Urothelium cell line (cell line): ENCODE measurements at regions not wholly inside any gene's neighbourhood (a gene's known extent, or its start where the extent isn't known, plus 50 kb on each side); places are given as distances from the start of the nearest gene placed in this dataset.
"Not testable (repeated sequence)": the region's sequence is repeated elsewhere in the genome, so short reads cannot be mapped to it uniquely, and the experiment has no call there.

Source experiments
- DNase-seq: peaks from one replicate; pipeline ENCODE4 v3.0.0; 2011; ENCODE audit warnings: low spot score, mixed read lengths
- FAIRE-seq: peaks from 2 replicates; lab custom pipeline; 2011; peaks lifted over from hg19 to GRCh38; lab: Jason Lieb, UNC

DNA sequence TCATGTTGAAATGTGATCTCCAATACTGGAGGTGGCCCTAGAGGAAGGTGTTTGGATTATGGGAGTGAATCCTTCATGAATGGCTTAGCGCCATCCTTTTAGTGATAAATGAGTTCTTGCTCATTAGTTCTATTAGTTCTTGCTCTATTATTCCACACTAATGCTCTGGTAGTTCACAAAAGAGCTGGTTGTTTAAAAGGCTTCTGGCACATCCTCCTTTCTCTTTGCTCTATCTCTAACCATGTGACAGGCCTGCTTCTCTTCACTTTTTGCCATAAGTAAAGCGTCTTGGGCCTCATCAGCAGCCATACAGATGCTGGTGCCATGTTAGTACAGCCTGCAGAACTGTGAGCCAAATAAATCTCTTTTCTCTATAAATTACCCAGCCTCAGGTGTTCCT is 469.9 kb downstream of the GUCY1A2 start:
- DNase-seq: no peak
- FAIRE-seq: no peak

DNA sequence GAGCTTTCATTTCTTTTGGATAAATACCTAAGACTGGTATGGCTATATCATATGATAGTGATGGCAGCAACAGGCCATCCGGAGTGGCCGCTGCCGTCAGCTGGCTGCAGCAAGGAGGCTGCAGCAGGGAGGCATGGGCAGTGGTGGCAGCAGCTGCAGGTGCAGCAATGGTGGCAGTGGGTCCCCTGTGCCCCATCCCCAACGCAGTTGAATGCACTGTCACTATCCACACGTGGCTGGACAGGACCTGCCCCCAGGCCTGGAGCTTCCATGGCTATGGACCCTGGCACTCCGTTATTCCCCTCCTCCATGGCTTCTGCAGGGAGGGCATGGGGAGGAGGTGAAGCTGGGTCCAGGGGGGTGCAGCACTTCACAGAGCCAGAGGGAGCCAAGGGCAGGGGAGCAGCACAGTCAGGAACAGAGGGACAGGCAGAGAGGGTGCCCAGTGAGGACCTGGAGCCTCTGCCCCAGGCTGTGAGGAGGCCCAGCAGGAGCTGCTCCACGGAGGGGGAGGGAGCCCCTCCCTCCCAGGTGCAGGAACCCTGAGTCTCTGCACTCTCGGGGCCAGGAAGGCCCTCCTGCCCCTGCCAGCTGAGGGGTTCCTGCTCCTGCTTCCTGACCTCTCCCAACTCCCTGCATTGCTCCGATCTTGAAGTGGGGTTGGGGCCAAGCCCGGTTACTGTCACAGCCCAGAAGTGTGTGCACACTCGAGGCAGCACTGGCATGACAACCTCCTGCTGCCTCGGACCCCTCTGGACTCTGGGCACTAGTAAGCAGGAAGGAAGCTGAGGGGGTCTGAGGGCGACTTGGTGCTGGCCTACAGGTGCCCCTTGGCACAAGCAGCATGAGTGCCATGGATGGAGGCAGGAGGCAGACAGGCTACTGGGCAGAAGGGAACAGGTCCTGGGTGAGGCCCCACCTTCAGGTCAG is 466.3 kb downstream of the GUCY1A2 start:
- DNase-seq (no peak), FAIRE-seq (no peak)

DNA sequence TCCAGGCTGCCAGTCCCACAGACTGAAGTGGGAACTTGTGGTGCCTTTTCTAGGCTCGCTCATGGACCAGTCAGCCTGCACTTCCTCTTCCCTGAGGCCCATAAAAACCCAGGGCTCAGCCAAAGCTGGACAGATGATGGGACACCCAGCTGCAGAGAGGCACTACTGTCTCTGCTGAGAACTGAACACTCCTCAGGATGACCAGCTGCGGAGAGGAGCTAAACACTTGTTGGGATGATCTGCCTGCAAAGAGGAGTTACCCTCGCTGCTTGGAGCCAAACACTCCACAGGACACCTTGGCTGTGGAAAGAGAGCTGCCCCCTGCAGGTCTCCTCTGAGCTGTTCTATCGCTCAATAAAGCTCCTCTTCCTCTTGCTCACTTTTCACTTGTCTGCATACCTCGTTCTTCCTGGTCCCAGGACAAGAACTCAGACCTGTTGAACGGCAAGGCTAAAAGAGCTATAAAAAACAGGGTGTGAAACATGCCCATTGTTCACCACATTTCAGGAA is 465.5 kb downstream of the GUCY1A2 start:
- DNase-seq (no peak), FAIRE-seq (no peak)

DNA sequence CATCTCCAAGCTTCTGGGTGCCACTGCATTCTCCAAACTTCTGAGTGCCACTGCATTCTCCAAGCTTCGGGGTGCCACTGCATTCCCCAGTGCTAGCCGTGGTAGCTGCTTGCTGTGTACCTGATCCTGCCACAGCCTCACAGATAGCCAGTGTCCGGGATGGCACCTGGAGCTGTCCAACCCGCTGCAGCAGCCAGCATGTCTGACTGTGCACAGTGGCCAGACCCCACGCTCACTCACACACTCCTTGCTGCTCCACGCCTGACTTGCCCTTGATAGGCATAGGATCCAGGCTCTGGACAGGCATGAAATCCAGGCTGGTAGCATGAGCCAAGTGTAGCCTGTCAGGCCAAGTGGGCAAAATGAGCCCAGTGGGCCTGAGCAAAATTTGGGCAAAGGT is 465.0 kb downstream of the GUCY1A2 start:
- DNase-seq (no peak), FAIRE-seq (no peak)

DNA sequence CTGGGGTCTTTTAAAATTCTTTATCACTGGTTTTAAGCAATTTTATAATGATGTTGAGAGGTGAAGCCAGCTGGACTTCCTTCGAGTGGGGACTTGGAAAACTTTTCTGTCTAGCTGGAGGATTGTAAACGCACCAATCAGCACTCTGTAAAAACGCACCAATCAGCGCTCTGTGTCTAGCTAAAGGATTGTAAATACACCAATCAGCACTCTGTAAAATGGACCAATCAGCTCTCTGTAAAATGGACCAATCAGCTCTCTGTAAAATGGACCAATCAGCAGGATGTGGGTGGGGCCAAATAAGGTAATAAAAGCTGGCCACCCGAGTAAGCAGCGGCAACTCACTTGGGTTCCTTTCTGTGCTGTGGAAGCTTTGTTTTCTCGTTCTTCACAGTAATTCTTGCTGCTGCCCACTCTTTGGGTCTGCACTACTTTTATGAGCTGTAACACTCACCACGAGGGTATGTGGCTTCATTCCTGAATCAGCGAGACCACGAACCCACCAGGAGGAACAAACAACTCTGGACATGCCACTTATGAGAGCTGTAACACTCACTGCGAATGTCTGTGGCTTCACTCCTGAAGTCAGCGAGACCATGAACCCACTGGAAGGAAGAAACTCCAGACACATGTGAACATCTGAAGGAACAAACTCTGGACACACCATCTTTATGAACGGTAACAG is 462.6 kb downstream of the GUCY1A2 start:
- DNase-seq, FAIRE-seq: not testable (repeated sequence)

DNA sequence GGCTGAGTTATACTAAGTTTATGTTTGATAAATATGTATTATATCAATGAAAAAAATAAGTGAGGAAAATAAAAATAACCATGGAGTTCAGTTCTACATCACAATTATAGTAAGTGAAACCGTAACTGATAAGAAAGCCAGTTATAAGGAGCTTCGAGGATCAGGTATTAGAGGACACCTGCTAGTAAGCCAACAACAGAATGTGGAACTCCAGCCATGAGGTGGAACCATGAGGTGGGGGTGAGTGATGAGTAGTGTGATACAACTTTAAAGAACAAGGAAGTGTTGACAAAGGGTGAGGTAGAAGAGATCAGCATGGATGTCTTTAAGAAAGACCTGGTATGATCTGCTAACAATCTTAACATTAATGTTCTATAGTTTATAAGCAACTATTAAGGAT is 452.9 kb downstream of the GUCY1A2 start:
- no peak for FAIRE-seq
- DNase-seq: no peak

DNA sequence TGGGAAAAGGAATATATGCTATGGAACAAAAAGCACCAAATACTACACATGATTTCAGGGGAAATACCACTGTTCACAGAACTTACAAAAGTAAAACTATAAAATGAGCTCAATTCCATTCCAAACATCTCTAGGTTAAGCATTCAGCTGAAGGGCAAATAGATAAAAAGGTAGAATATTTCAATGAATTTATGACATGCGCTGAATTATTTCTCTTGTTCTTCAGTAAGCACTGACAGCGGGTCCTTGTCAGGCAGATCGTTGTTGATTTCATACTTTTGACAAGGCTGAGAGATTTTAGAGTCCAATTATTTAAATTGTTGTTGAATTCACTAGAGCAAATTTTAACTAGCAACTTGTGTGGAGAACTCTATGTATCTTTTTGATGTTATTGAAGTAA is 449.6 kb downstream of the GUCY1A2 start:
- DNase-seq: no peak
- no peak for FAIRE-seq

DNA sequence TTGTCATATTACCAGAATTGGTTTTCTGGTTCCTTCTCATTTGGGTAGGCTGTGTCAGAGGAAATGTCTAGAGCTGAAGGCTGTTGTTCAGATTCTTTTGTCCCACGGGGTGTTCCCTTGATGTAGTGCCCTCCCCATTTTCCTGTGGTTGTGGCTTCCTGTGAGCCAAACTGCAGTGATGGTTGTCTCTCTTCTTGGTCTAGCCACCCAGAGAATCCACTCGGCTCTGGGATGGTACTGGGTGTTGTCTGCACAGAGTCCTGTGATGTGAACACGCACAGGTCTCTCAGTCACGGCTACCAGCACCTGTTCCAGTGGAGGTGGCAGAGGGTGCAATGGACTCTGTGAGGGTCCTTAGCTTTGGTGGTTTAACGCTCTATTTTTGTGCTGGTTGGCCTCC is 440.9 kb downstream of the GUCY1A2 start:
- not testable (repeated sequence) for DNase-seq, FAIRE-seq

DNA sequence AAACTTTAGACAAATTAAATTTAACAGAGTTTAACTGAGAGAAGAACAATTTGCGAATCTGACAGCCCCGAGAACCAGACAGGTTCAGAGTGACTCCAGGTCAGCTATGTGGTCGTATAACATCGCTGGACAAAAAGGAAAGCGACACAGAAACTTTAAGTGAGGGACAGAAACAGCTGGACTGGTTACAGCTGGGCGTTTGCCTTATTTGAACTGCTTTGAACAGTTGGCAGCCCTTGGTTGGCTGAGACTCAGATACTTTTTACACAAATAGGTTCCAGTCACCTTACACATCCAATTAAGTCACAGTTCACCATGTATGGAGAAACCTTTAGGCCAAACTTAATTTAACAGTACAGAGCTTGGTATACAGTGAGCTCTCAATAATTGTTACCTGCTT is 436.9 kb downstream of the GUCY1A2 start:
- FAIRE-seq (no peak), DNase-seq (no peak)

DNA sequence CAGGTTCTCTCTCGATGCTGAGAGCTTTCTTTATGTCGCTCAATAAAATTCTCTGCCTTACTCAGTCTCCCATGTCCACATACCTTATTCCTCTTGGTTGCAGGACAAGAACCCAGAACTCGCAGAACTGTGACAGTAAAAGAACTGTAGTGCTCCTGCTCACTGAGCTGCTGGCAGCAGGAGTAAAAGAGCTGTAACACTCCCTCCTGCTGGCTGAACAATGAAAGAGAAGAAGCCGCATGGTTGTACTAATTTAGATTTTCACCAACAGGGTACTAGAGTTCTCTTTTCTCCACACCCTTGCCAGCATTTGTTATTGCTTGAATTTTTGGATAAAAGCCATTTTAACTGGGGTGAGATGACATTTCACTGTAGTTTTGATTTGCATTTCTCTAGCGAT is 433.2 kb downstream of the GUCY1A2 start:
- FAIRE-seq (no peak), DNase-seq (peak; percentile 14)

DNA sequence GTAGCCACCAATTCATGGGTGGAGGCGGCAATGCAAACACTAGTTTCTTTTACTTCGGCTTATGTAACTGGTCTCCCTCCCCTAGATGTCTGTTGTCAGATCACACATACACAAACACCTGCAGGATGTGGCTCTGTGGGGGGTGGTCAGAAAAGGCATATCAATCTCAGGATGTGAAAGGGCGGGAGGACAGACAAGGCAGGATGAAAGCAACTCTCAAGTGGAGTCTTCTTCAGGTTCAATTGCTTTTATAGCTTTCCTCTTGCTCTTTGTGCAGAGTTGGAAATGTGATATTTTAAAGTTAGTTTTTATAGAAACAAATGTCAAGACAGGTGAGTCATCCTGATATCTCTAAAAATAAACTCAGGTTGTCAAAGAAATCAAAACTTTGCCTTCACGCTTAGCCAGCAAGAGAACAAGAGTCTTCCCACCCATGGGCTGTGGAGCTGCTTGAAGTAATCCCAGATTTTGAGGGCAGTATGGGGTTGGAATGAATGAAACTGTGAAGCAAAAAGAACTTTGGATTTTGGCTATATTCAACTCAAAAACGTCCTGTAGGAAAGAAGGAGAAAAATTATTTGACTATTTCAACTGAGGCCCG is 423.4 kb downstream of the GUCY1A2 start:
- no peak for FAIRE-seq
- no peak for DNase-seq

DNA sequence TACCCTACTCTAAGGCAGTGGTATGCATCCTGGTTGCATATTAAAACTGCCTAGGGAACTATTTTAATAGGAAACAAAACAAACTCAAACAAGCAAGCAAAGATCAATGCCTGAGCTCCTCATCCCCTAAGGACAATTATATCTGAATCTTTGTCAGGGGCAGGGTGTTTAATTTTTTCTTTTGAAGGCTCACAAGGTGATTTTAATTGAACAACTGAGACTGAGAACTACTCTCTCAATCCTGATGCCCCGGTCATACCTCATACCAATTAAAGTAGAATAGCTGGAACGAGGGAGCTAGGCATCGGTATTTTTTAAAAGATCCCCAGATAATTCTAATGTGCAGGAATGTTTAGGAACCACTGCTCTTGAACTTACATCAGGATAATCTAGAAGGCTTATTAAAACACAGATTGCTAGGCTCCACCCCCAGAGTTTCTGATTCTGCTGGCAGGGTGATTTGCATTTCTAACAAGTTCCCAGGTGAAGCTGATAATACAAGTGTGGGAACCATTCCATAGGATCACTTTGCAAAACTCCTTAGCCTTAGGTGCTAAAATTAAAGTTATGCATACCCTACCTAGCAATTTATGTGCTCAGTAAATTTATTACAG is 416.5 kb downstream of the GUCY1A2 start:
- FAIRE-seq (no peak), DNase-seq (no peak)

DNA sequence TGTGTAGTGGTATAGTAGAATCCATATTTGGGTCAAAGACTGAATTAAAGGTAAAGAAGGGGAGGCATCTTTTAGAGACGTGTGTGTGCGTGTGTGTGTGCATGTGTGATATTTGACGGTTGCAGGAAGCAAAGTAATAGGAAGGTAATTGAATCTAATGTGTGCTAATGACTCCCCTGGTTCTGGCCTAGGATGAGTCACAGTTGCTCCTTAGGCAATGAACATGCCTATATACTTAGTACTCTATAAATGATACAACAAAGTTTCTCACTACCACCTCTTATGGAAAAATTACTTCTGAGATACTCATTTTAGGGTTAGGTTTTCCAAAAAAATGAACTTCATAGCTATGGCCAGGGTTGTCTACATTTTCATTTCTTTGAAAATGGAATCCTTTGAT is 409.6 kb downstream of the GUCY1A2 start:
- FAIRE-seq (no peak), DNase-seq (no peak)

DNA sequence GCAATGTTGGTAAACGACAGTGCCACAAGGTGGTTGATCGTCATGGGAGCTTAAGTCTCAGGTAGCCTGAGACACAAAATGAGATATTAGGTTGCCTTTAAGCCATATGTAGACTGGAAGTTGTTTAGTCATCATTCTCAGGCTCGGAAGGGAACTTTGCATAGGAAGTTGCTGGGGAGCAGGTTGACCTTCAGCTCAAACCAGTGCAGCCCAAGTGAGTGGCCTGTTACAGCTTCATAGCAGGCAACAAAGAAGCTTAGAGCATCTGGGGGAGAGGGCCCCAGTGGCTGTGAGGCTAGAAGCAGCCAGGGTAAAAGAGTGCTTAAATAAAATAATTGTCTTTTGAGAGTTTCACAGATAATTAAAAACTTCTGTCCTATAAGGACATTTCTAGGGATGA is 404.0 kb downstream of the GUCY1A2 start:
- DNase-seq (no peak), FAIRE-seq (no peak)

DNA sequence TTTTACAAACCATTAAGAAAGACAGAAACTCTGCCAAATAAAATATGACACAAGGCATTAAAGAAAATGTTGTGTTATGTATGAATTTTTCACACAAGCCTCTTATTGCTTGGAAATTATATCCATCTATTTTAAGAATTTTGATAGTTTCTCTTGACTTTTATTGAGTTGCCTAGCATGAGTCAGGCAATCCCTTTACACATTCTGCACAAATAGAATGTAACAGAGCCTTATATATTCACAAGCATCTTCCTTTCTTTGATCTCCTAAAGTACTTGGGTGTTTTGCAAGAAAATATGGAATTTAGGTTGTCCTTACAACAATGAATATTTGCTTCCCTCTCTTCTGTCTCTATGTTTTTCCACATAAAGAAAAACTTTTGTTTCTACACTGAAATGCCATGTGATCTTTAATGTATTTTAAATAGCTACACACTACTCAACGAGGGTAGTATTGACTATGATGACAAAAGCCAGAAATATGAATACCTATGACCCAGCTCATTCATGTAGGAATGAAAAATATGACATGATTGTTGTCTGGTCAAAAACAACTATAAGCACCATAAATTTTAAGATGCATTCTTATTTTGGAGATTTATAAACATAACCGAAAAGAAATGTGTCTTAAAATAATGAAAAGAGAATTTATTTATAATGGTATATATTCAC is 398.8 kb downstream of the GUCY1A2 start:
- FAIRE-seq (no peak), DNase-seq (no peak)

DNA sequence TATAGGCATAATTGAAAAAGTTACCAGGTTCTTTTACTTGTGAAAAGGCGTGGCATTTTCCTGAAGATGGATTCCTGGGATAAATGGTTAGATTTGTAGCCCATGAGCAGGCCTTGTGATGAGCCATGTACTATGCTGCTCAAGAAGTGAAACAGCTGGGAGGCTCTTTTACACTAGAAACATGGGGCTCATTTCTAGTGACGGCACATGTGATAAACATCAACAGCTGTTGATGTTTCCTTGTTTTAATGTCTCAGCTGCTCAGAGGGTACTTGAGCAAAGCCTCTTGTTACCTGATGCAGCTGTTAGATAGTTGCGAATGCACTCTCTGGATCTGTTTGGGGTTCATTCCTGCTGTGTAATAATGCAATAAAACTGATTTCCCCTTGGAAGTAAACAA is 396.8 kb downstream of the GUCY1A2 start:
- DNase-seq (no peak), FAIRE-seq (no peak)
